Keratinocyte (primary cell): ENCODE measurements at regions not wholly inside any gene's neighbourhood (a gene's known extent, or its start where the extent isn't known, plus 50 kb on each side); places are given as distances from the start of the nearest gene placed in this dataset.
A peak's percentile ranks its signal among the peaks of the same experiment; 100 is the strongest.

Experiments
- DNase-seq: peaks from one replicate; pipeline ENCODE4 v3.0.0-alpha.2; 2011; ENCODE audit warnings: low read depth, missing footprints, low spot score
- FAIRE-seq: peaks from 2 replicates; lab custom pipeline; 2011; peaks lifted over from hg19 to GRCh38; lab: Jason Lieb, UNC
- H2AFZ ChIP-seq: 2 replicates; pipeline ENCODE4 v1.6.0; 2012; ENCODE audit warnings: low read length, control low read depth, inconsistent platforms; ENCODE audit not compliant: control insufficient read depth
- H3K27ac ChIP-seq: 2 replicates; pipeline ENCODE4 v1.5.1; 2011; ENCODE audit warnings: low read length; ENCODE audit not compliant: control insufficient read depth, insufficient read depth
- H3K27me3 ChIP-seq: 3 replicates; pipeline ENCODE4 v1.6.0; 2011; ENCODE audit warnings: low read length; ENCODE audit not compliant: control insufficient read depth, insufficient read depth; ENCODE audit errors: extremely low read depth
- H3K36me3 ChIP-seq, 2 experiments: 2 replicates in 1 of 2; 3 replicates in 1 of 2; pipeline ENCODE4 v1.5.1; 2011; ENCODE audit warnings: low read length in 2 of 2, mild to moderate bottlenecking in 1 of 2; ENCODE audit not compliant: control insufficient read depth in 2 of 2, insufficient read depth in 2 of 2; ENCODE audit errors: extremely low read depth in 1 of 2
- H3K4me1 ChIP-seq: 3 replicates; pipeline ENCODE4 v1.5.1; 2011; ENCODE audit warnings: low read length; ENCODE audit not compliant: control insufficient read depth, insufficient read depth; ENCODE audit errors: extremely low read depth
- H3K4me2 ChIP-seq: 3 replicates; pipeline ENCODE4 v1.6.0; 2011; ENCODE audit warnings: low read depth, low read length; ENCODE audit not compliant: control insufficient read depth, insufficient read depth; ENCODE audit errors: extremely low read depth
- H3K4me3 ChIP-seq, 3 experiments: fragments of 200-600 bp in 1 of 3; sonication (generic) in 1 of 3; 2 replicates in 2 of 3; 3 replicates in 1 of 3; pipeline ENCODE4 v1.5.1; 2011 to 2016; ENCODE audit warnings: low read length in 3 of 3, mild to moderate bottlenecking in 3 of 3, control low read depth in 2 of 3, inconsistent platforms in 1 of 3, low read depth in 1 of 3, mixed read lengths in 1 of 3, mixed run types in 1 of 3, moderate library complexity in 1 of 3; ENCODE audit not compliant: control insufficient read depth in 2 of 3, insufficient read depth in 2 of 3; ENCODE audit errors: extremely low read depth in 1 of 3
- H3K79me2 ChIP-seq: 2 replicates; pipeline ENCODE4 v1.6.0; 2012; ENCODE audit warnings: low read length; ENCODE audit not compliant: control insufficient read depth, insufficient read depth
- H3K9ac ChIP-seq: 3 replicates; pipeline ENCODE4 v1.6.0; 2011; ENCODE audit warnings: low read length; ENCODE audit not compliant: control insufficient read depth, insufficient read depth; ENCODE audit errors: extremely low read depth
- H3K9me1 ChIP-seq: 3 replicates; pipeline ENCODE4 v1.6.0; 2011; ENCODE audit warnings: low read length; ENCODE audit not compliant: control insufficient read depth, insufficient read depth; ENCODE audit errors: extremely low read depth
- H3K9me3 ChIP-seq: 2 replicates; pipeline ENCODE4 v1.5.1; 2012; ENCODE audit warnings: low read depth, low read length; ENCODE audit not compliant: control insufficient read depth
- H4K20me1 ChIP-seq: 3 replicates; pipeline ENCODE4 v1.6.0; 2011; ENCODE audit warnings: low read length; ENCODE audit not compliant: control insufficient read depth, insufficient read depth; ENCODE audit errors: extremely low read depth
- EZH2 ChIP-seq: IDR thresholded peaks from one replicate; pipeline ENCODE4 v1.6.1; 2012; ENCODE audit warnings: inconsistent platforms, mild to moderate bottlenecking, low read length, moderate library complexity
- dilution Hi-C: fragments of 300-500 bp; cut with MboI; formaldehyde crosslinking; loops from one replicate; pipeline ENCODE4 v1.7.0; 2020; ENCODE audit warnings: low sequenced_read_pairs; ENCODE audit not compliant: extremely low pct_ligation_motif_present
- TF ChIP-seq, protein P1 (sequence below), 3 experiments: IDR thresholded peaks in 1 of 3; conservative IDR thresholded peaks in 1 of 3; optimal IDR thresholded peaks in 1 of 3; 2 replicates in 2 of 3; 3 replicates in 1 of 3; pipeline versions ENCODE3 to v1.5.1; 2011; ENCODE audit warnings: low read length in 3 of 3, mild to moderate bottlenecking in 3 of 3, moderate library complexity in 2 of 3, control low read depth in 1 of 3, inconsistent platforms in 1 of 3; ENCODE audit not compliant: insufficient read depth in 2 of 3; ENCODE audit errors: extremely low read depth in 1 of 3

DNA sequence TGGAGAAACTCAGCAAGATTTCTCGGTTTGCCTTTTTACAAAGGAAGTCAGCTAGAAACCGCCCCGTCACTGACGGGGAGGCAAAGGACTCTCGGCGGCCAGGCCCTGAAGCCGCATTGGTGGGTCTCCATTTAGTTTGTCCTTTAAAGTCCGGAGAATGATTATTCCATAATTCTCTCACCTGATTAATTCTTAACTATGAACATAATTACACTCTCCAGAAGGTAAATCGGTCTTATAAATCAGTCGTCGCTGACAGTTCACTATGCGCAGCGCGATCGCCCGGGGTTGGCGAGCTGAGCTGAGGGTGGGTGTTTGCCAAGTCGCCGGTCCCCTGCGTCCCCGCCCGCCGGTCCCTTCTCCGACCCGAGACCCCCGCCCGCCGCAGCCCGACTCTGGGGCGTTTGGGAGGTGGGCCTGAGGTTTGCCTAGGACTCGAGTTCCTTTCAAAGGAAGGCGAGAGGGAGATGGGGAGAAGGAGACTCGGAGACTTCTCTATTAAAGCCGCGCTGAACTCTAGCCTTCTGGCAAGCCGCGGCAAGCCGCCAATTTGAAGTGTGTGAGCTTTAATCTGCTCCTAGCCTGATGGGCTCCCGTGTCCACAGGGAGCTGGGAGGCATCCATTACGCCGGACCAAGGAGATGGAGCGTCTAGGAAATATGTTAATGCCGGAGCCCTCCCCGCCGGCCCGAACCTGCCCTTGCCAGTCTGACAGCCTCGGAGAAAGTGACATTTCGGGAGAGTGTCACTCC lies 392.9 kb downstream of the NOVA1 start:
- no peaks in the 10 kb centered on the region for H3K9me1 ChIP-seq
- H3K4me2 ChIP-seq: peak overlapping the region; percentile 34
- H3K79me2 ChIP-seq: no peaks in the 10 kb centered on the region
- no peaks in the 10 kb centered on the region for H3K9me3 ChIP-seq
- DNase-seq: no peak
- no peak for FAIRE-seq
- no peak overlapping the region for H3K27ac ChIP-seq
- H3K4me1 ChIP-seq: no peaks in the 10 kb centered on the region
- H3K36me3 ChIP-seq: no peaks in the 10 kb centered on the region
- H4K20me1 ChIP-seq: no peaks in the 10 kb centered on the region
- TF ChIP-seq EZH2: peak; percentile 50
- TF ChIP-seq, protein P1, sequence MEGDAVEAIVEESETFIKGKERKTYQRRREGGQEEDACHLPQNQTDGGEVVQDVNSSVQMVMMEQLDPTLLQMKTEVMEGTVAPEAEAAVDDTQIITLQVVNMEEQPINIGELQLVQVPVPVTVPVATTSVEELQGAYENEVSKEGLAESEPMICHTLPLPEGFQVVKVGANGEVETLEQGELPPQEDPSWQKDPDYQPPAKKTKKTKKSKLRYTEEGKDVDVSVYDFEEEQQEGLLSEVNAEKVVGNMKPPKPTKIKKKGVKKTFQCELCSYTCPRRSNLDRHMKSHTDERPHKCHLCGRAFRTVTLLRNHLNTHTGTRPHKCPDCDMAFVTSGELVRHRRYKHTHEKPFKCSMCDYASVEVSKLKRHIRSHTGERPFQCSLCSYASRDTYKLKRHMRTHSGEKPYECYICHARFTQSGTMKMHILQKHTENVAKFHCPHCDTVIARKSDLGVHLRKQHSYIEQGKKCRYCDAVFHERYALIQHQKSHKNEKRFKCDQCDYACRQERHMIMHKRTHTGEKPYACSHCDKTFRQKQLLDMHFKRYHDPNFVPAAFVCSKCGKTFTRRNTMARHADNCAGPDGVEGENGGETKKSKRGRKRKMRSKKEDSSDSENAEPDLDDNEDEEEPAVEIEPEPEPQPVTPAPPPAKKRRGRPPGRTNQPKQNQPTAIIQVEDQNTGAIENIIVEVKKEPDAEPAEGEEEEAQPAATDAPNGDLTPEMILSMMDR (optimal IDR thresholded peaks at IDR 0.05 in 1 of 3, IDR thresholded peaks at IDR 0.05 in 1 of 3, conservative IDR thresholded peaks at IDR 0.05 in 1 of 3; ENCODE audit: extremely low read depth in 1 of 3, insufficient read depth in 2 of 3, low read length in 3 of 3): no peak
- no peak overlapping the region for H2AFZ ChIP-seq
- H3K27me3 ChIP-seq: peaks cover 11% of the 10 kb centered on the region
- no peak overlapping the region for H3K9ac ChIP-seq
- dilution Hi-C loops: no loop called here
- no peak overlapping the region for H3K4me3 ChIP-seq

DNA sequence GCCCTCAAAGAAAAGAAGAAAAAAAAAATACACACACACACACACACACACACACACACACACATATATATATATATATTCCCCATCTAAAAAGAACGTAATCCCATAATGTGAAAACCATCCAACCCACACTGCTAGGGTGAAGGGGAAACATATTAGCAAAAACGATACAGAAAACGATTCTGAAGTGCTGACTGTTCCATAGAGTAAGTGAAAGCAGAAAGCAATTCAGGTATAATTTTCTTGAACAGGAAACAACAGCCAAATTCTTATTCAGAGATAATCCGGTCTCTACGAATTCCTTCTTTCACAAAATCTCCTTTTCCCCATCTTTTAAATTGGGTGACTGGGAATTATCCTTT lies 393.5 kb downstream of the NOVA1 start:
- no peak for DNase-seq
- no peak for FAIRE-seq
- H4K20me1 ChIP-seq: no peaks in the 10 kb centered on the region
- H3K27ac ChIP-seq: no peak overlapping the region
- H3K9ac ChIP-seq: no peak overlapping the region
- no peaks in the 10 kb centered on the region for H3K4me1 ChIP-seq
- no peaks in the 10 kb centered on the region for H3K9me1 ChIP-seq
- TF ChIP-seq EZH2: no peak
- TF ChIP-seq, protein P1 (optimal IDR thresholded peaks at IDR 0.05 in 1 of 3, IDR thresholded peaks at IDR 0.05 in 1 of 3, conservative IDR thresholded peaks at IDR 0.05 in 1 of 3; ENCODE audit: extremely low read depth in 1 of 3, insufficient read depth in 2 of 3, low read length in 3 of 3): no peak
- peaks cover 11% of the 10 kb centered on the region for H3K27me3 ChIP-seq
- no peaks in the 10 kb centered on the region for H3K36me3 ChIP-seq
- H2AFZ ChIP-seq: no peak overlapping the region
- dilution Hi-C loops: no loop called here
- no peak overlapping the region for H3K4me3 ChIP-seq
- peak overlapping the region; percentile 32 for H3K4me2 ChIP-seq
- no peaks in the 10 kb centered on the region for H3K9me3 ChIP-seq
- H3K79me2 ChIP-seq: no peaks in the 10 kb centered on the region
